ENCODE measurements at regions not wholly inside any gene's neighbourhood (a gene's known extent, or its start where the extent isn't known, plus 50 kb on each side); places are given as distances from the start of the nearest gene placed in this dataset.

GRCh38 chr4:171561419-171561818, 251.8 kb upstream of the GALNTL6 start:
- TF ChIP-seq POLR2AphosphoS5 (IDR thresholded peaks at IDR 0.05; ENCODE audit: low read depth) (no peak), EZH2 (IDR thresholded peaks at IDR 0.05; ENCODE audit: low read depth, unreplicated experiment) (no peak), CREB1 (CRISPR knock-in tag; IDR thresholded peaks at IDR 0.05; ENCODE audit: low read depth) (no peak), STAT1 (IDR thresholded peaks at IDR 0.05; ENCODE audit: unreplicated experiment) (no peak), REST (IDR thresholded peaks at IDR 0.05; ENCODE audit: unreplicated experiment) (no peak), ZNF114 (CRISPR knock-in tag; IDR thresholded peaks at IDR 0.05) (no peak), EZH2phosphoT487 (IDR thresholded peaks at IDR 0.05; ENCODE audit: unreplicated experiment) (no peak), JUNB (IDR thresholded peaks at IDR 0.05; ENCODE audit: unreplicated experiment) (no peak)
- TF ChIP-seq, protein P1, sequence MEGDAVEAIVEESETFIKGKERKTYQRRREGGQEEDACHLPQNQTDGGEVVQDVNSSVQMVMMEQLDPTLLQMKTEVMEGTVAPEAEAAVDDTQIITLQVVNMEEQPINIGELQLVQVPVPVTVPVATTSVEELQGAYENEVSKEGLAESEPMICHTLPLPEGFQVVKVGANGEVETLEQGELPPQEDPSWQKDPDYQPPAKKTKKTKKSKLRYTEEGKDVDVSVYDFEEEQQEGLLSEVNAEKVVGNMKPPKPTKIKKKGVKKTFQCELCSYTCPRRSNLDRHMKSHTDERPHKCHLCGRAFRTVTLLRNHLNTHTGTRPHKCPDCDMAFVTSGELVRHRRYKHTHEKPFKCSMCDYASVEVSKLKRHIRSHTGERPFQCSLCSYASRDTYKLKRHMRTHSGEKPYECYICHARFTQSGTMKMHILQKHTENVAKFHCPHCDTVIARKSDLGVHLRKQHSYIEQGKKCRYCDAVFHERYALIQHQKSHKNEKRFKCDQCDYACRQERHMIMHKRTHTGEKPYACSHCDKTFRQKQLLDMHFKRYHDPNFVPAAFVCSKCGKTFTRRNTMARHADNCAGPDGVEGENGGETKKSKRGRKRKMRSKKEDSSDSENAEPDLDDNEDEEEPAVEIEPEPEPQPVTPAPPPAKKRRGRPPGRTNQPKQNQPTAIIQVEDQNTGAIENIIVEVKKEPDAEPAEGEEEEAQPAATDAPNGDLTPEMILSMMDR (conservative IDR thresholded peaks at IDR 0.05; ENCODE audit: low read depth in 2 of 2): no peak

All from GM23338 (cell line).